ENCODE measurements at regions not wholly inside any gene's neighbourhood (a gene's known extent, or its start where the extent isn't known, plus 50 kb on each side); places are given as distances from the start of the nearest gene placed in this dataset.
"Not testable (repeated sequence)": the region's sequence is repeated elsewhere in the genome, so short reads cannot be mapped to it uniquely, and the experiment has no call there.

- TF ChIP-seq EZH2 (IDR thresholded peaks at IDR 0.05; ENCODE audit: borderline replicate concordance, low read depth, low read length, severe bottlenecking); POLR2A (IDR thresholded peaks at IDR 0.05; ENCODE audit: low read depth, low read length): not testable (repeated sequence)
Observed at GRCh38 chr14:105704492-105704891, 178.1 kb downstream of the TMEM121 start.

All from endothelial cell of umbilical vein (primary cell).